Keratinocyte (primary cell): ENCODE measurements at regions not wholly inside any gene's neighbourhood (a gene's known extent, or its start where the extent isn't known, plus 50 kb on each side); places are given as distances from the start of the nearest gene placed in this dataset.

Source experiments
- EZH2 ChIP-seq: IDR thresholded peaks from one replicate; pipeline ENCODE4 v1.6.1; 2012; ENCODE audit warnings: inconsistent platforms, mild to moderate bottlenecking, low read length, moderate library complexity
- TF ChIP-seq, protein P1 (sequence below), 3 experiments: IDR thresholded peaks in 1 of 3; conservative IDR thresholded peaks in 1 of 3; optimal IDR thresholded peaks in 1 of 3; 2 replicates in 2 of 3; 3 replicates in 1 of 3; pipeline versions ENCODE3 to v1.5.1; 2011; ENCODE audit warnings: low read length in 3 of 3, mild to moderate bottlenecking in 3 of 3, moderate library complexity in 2 of 3, control low read depth in 1 of 3, inconsistent platforms in 1 of 3; ENCODE audit not compliant: insufficient read depth in 2 of 3; ENCODE audit errors: extremely low read depth in 1 of 3

DNA sequence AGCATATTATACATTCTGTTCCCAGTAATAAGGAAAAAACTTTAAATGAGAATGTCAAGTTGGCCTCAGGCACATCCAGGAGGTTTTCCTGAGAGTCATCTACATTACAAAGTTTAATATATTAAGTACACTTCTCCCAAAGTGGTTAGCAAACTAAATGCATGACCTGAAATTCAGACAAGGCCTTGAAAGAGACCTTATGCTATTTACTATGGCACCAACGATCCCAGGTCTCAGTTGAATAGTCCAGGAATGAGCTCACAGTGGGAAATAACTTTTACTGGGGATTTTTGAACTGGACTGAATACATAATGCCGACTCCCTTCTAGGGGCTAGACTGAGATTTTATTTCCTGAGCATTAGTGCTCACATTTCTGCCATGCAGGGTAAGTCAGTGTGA, 1577.5 kb upstream of the PCDH7 start:
- TF ChIP-seq, protein P1, sequence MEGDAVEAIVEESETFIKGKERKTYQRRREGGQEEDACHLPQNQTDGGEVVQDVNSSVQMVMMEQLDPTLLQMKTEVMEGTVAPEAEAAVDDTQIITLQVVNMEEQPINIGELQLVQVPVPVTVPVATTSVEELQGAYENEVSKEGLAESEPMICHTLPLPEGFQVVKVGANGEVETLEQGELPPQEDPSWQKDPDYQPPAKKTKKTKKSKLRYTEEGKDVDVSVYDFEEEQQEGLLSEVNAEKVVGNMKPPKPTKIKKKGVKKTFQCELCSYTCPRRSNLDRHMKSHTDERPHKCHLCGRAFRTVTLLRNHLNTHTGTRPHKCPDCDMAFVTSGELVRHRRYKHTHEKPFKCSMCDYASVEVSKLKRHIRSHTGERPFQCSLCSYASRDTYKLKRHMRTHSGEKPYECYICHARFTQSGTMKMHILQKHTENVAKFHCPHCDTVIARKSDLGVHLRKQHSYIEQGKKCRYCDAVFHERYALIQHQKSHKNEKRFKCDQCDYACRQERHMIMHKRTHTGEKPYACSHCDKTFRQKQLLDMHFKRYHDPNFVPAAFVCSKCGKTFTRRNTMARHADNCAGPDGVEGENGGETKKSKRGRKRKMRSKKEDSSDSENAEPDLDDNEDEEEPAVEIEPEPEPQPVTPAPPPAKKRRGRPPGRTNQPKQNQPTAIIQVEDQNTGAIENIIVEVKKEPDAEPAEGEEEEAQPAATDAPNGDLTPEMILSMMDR (optimal IDR thresholded peaks at IDR 0.05 in 1 of 3, IDR thresholded peaks at IDR 0.05 in 1 of 3, conservative IDR thresholded peaks at IDR 0.05 in 1 of 3; ENCODE audit: extremely low read depth in 1 of 3, insufficient read depth in 2 of 3, low read length in 3 of 3) = no peak
- no peak for TF ChIP-seq EZH2
